H1 (cell line): ENCODE measurements at regions not wholly inside any gene's neighbourhood (a gene's known extent, or its start where the extent isn't known, plus 50 kb on each side); places are given as distances from the start of the nearest gene placed in this dataset.

Source experiments
- CTCF ChIP-seq, 3 experiments: IDR thresholded peaks; 1 replicate in 2 of 3; 2 replicates in 1 of 3; pipeline versions ENCODE4 v1.5.1 to v1.6.1; 2011; ENCODE audit warnings: low read length in 3 of 3, mild to moderate bottlenecking in 3 of 3, inconsistent platforms in 2 of 3, low read depth in 1 of 3, moderate library complexity in 1 of 3; ENCODE audit not compliant: insufficient read depth in 1 of 3; ENCODE audit errors: control extremely low read depth in 1 of 3
- EZH2 ChIP-seq: fragments of 200-600 bp; sonication (generic); IDR thresholded peaks from 2 replicates; pipeline ENCODE4 v1.7.1; 2012; ENCODE audit warnings: low read depth, mild to moderate bottlenecking, moderate library complexity, low read length, inconsistent platforms; ENCODE audit not compliant: severe bottlenecking
- POLR2AphosphoS5 ChIP-seq: IDR thresholded peaks from 2 replicates; pipeline ENCODE4 v1.6.1; 2011; ENCODE audit warnings: low read depth, low read length
- SP1 ChIP-seq: IDR thresholded peaks from 2 replicates; pipeline ENCODE4 v1.6.1; 2011; ENCODE audit warnings: low read depth, low read length

- TF ChIP-seq EZH2 (no peak), POLR2AphosphoS5 (no peak), CTCF (IDR thresholded peaks at IDR 0.05; ENCODE audit: control extremely low read depth in 1 of 3, insufficient read depth in 1 of 3, low read depth in 1 of 3, low read length in 3 of 3) (no peak), SP1 (no peak)
Observed at GRCh38 chr1:229030630-229031029, 240.3 kb upstream of the RAB4A start.
